Stimulated activated naive CD4-positive, alpha-beta T cell treated with Interleukin-2 at 50 U/mL for 16 hours (primary cell): ENCODE measurements at regions not wholly inside any gene's neighbourhood (a gene's known extent, or its start where the extent isn't known, plus 50 kb on each side); places are given as distances from the start of the nearest gene placed in this dataset.

ENCODE experiments used
- DNase-seq: peaks from one replicate; lab custom pipeline; 2025; lab: John Stamatoyannopoulos, UW

DNA sequence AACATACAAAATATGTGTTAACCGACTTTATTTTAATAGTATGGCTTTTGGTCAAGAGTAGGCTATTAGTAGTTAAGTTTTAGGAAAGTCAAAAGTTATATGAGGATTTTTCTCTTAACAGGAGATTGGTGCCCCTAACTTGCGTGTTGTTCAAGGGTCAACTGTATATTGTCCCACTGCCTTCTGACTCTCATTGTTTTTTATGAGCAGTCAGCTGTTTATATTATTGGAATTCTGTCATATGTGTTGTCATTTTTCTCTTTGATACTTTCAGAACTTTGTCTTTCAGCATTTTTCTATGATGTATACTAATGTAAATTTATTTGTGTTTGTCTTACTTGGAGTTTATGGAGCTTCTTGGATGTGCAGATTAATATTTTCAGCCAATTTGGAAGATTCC lies 142.1 kb upstream of the CMC1 start:
- no peak for DNase-seq

DNA sequence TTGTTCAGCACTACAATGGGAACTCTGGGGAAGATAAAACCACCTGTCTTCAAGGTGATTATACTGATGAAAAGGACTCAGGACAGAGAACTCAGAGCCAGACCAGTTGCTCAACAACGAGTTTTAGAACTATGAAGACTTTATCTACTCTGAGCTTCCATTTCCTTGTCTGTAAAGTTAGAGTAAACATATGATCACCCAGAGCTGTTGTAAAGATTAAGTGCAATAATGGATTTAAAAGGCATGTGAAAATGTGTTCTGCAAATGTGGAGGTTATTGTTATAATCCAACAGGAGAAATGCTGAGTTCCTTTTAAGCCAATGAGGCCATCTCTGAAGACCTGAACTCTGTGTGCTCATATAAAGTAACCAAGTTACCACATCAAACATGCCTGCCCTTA lies 139.7 kb upstream of the CMC1 start:
- DNase-seq = no peak

DNA sequence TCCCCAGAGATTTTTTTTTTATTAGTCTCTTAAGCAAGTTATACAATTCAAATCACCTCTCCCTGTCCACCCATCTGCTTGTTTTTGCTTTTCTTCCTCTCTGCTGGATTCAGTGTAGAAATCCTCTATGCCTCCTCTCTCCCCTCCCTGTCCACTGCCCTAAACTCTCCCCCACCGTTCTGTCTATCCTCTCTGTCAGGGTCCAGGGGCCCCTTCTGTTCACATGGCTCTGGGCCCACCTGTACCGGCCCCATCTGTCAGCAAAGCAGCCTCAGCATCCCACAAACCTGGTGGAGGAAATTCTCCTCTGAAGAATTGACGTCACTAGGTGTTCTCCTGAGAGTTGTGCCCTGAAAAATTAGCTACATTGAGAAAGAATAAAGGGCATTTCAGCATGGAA lies 137.6 kb upstream of the CMC1 start:
- DNase-seq = no peak

DNA sequence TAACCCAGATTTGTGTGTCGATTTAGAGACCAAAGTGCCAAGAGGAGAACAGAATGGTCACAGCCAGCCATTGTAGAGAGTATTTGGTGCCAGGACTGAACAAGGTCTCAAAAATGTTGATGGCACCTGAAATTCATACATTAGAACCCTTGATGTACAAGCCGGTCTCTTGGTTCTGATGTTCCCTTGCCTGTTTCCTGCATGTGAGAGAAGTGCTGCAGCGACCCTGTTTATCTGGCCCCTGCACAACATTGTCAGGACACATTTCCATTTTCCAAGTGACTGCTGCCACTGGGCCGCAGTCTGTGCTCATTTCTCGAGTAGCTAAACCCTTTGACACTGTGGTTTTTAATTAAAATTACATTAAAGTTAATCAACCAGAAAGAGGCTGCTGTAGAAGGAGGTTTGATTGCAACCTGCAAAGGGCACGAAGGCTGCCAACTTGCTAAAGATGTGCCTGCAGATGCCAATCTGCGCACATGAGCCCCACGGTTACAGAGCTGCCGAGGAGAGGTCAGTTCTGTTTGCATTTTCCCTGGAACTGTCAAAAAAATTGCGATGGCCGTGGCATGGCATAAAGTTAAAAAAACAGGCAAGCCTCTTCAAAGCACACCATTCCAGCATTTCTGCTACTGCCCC lies 136.4 kb upstream of the CMC1 start:
- no peak for DNase-seq

DNA sequence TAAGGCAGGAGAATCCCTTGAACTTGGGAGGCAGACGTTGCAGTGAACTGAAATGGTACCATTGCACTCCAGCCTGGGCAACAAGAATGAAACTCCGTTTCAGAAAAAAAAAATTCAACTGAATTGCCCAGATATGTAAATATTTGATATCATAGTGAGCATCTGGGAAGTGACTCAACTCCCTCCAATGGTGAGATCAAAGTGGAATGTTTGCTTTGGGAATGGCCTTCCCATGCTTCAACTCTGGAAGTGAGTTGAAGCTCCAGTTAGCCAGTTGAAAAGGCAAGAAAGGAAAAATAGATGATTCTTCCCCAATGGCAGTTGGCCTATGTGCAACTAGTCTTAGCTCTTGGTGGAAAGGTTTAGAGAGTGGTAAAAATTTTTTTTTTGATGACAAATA lies 131.6 kb upstream of the CMC1 start:
- no peak for DNase-seq

DNA sequence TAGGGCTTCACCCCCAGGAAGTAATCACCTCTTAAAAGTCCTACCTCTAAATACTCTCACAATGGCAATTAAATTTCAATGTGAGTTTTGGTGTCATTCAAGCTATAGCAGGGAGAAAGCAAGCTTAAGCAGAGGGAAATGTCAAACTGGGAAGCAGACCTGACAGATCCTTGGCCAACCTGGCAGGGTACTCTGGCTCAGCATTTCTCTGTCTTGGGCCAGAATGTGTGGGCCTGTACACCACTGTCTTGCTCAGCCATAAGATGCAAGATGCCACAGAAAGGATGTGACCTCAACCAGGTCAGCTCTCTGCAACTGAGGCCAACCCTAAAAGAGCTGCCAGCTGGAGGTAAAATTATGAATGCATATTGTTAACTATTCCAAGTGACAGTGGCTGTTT lies 130.6 kb upstream of the CMC1 start:
- DNase-seq = no peak

DNA sequence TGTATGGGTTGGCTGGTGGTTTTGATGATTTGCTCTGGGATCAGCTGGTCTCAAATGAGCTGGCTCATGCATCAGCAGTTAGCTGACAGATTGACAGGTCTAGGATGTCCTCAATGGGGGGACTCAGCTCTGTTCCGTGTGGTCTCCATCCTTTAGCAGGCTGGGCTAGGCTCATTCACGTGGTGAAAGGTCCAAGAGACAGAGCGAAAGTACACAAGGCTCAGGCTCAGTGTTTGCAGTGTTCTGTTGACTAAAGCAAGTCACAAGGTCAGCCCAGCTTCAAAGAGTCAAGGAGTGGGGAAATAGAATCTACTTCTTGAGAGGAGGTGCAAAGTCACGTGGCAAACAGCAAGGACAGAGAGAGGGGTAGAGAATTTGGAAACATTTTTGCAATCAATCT lies 126.5 kb upstream of the CMC1 start:
- no peak for DNase-seq

DNA sequence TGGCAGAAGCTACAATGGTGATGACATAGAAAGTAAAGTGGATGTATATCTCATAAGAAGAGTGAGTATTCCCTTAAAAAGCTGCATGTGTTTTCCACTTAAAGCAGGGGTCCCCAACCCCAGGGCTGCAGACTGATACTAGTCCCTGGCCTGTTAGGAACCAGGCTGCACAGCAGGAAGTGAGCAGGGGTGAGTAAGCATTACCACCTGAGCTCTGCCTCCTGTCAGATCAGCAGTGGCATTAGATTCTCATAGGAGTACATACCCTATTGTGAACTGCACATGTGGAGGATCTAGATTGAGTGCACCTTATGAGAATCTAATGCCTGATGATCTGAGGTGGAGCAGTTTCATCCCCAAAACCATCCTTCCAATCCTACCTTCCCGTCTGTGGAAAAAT lies 126.1 kb upstream of the CMC1 start:
- no peak for DNase-seq

DNA sequence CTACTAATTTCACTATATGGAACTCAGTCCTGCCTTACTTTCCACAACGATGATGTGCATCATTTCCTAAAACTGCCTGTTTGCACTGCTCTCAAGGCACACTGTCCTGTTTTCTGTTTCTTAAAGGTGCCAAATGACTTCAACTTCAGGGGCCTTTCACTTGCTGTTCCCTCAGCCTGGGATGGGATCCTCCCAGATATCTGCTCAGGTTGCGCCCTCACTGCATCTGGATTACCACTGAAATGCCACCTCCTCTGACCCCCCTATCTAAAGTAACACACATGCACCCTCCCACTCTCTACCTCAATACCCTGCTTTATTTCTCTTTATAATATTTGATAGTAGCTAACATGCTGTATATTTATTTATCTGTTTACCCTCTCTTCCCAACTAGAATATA lies 123.8 kb upstream of the CMC1 start:
- DNase-seq = no peak

DNA sequence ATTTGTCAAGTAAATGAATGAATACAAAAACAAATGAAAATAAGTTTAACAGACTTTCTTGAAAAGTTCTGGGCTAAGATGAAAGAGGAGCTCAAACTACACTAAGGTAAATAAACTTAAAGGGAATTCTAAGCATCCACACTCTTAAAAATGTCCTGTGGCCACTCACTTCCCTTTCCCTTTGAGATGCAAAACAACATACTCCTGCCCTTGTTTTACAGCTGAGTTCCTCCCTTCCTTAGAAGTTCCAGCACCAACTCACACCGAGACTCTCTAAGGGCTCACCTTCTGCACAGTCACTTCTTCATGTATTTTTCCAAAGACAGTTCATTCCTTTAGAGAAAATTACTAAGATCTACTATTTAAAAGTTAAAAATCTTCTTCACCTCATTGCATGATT lies 123.3 kb upstream of the CMC1 start:
- no peak for DNase-seq

DNA sequence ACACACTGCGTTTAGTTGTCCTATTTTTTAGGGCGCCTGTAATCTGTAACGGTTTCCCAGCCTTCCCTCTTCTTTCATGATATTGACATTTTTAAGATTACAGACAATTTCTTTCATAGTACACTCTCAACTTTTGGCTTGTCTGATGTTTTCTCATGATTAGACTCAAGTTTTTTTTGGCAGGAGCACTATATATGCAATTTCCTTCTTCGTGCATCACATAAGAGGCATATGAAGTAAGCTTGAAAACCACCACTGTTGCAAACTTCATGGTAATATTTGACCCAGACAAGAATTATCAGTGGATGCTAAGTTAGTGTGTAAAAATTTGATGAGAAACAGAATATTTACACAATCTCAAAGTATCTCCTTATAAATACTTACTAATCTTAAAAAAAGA lies 119.2 kb upstream of the CMC1 start:
- DNase-seq = no peak

DNA sequence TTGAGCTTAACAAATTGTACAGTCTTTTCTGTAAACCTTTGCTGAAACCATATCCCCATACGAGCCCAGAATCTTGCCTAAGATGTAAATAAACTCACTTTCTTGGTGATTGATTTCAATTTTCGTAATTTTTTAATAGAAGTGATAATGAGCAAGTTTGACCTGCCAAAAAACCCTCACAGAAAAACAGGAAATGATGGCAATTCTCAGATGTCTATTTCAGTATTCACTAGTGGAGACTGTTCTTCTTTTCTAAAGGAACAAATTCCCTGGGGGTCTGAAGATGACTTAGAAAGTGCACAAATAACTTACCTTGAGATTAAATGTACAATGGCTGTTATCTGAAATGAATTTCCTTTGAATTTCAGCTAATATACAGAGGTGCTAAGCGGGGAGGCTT lies 116.5 kb upstream of the CMC1 start:
- no peak for DNase-seq

DNA sequence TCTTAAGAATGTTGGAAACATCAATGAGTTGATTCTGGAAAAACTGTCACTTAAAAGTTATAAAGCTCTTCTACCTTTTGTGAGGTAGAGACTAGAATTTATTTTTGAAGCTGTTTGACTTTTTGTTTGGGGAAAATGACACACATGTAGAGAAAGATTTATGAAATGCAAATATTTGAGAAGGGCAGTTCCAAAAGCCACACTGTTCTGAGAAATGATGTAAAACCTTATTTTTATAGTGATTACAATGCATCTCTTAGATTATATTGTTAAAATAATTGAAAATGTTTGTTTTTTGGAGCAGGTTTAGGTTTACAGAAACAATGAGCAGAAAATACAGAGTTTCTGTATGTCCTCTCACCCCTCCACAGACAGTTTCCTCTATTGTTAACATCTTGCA lies 116.1 kb upstream of the CMC1 start:
- no peak for DNase-seq

DNA sequence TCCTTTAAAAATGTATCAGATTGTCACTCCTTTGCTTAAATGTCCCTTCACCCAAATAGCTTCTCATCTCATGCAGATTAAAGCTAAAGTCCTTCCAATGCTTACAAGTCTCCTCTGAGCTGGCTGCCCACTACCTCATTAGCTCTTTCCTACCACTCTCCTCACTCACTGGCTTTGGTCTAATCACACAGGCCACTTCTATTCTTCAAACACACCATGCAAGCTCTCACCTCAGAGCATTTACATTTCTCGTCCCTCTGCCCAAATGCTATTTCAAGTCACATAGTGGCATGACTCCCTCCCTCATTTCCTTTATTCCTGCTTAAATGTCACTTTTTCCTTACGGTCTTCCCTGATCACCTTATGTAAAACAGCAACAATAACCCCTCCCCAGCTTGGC lies 110.6 kb upstream of the CMC1 start:
- no peak for DNase-seq

DNA sequence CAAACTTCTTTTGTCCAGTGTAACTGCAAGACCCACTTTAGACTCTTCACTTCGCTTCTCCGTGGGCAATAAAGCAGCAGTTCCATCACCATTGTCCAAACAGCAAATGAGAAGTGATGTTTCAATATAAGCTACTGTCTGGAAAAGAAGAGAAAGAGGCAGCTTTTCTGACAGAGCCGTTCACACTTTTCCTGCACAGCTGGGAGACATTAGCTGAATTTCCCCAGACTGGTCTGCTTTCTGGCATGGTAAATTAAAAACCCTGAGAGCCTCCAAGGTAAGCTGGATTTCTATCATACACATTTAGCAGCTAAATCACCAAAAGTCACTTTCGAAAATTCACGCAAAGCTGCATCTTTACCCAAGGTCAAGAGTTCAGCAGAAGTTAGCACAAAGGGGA lies 108.5 kb upstream of the CMC1 start:
- no peak for DNase-seq

DNA sequence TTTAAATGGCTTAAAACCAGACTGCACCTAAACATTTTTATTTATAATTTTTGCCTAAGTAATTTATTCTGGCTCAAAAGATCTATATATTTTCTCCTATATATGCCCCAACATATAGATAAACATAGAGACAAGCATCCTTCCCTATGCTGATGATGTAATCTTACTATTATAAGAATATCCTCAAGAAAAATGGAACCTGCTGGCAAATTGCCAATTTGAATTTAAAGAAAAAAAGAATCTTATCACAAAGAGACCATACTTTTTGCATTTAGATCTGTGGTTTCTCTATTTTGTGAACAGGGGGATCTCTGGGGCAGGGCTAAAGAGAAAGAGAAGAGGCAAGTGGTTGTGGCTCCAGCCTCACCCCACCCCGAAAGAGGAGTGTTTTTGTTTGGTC lies 107.2 kb upstream of the CMC1 start:
- no peak for DNase-seq

DNA sequence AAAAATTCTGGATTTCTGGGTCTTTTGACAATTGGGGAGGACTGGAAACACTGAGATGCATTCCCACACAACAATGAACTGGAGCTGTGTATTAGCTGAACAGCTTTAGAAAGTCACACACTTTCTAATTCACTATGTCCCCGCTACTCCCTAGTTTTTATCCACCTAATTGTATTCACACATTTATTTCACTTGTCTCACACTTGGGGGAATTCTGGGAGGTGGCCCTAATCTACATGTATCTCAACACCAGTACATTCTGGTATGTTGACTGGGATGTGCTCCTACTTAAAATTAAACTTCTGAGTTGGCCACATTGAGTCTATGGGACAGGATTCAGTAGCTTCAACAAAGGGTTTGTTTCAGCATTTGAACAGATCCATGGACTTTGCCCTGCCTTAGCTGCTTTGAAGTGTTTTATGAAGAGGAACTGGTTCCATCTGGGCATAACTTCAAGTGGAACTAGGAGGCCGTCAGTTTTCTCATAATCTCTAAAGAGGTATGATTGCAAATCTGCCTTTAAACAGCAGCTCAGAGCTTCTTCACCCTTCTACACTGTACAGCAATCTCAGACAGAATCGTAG lies 106.5 kb upstream of the CMC1 start:
- DNase-seq = no peak

DNA sequence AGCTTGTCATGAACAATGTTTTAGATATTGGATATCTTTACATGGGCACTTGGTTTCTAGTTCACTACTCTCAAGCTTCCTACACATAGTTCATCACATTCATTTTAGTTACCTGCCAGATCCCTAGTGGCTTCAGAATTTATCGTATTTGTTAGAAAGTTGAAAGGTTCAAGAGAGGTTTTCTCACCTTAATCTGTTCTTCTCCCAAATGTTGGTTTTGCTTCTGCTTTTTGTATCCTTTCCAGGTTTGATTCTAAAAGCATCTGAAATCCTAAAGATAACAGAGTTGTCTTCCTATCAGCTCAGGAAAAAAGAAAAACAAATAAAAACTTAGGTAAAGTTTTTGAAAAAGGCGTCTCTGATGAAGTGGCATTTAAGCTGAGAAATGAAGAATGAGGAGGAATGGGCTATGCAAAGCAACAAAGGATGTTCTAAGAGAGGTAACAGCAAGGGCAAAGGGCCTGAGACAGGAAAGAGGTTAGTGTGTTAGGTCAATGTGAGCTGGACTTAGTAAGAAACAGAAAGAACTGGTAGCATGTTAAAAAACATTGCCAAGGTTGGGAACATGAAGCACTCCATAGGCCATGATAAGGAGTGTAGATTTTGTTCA lies 104.7 kb upstream of the CMC1 start:
- DNase-seq = no peak

DNA sequence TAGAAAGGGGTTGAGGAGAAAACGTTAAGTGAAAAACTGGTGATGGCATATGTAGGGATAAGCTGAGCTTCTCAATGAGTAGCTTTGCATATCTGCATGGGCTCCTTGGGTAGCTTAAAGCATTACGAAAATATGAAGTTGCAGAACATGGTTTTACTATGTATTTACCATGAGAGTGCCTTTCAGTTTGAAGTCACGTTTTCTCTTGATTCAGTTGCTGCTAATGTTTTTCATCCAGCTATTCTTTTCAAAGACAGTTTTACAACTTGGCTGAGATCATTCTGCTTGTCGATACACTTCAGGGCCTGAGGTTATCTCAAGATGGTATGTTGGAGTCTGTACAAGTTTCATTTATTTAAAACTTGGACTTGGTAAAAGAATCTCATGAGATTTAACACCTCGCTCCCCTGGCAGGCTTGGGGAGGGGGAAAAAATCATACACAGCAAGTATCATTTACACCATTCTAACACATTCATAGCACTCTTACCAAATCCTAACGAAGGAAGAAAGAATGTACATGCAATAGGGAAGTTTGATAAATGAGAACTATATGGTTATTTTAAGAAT lies 103.3 kb upstream of the CMC1 start:
- DNase-seq = no peak

DNA sequence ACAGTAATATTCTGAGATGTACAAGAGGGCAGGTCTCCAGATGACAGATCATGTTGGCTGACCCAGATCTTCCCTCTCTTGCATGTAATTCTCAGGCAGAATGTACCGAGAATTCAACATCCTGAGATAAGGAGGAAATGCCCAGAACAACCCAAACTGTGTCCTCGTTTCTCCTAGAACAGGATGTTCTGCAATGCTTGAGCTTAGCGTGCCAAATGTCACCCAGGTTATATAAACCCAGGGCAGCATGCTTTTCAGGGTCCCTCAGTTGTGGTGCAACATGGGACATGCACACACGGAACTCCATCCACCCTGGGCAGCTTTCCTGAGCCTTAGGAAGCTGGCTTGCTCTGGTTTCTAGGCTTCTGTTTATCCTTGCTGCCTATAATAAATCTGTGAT lies 102.1 kb upstream of the CMC1 start:
- no peak for DNase-seq

DNA sequence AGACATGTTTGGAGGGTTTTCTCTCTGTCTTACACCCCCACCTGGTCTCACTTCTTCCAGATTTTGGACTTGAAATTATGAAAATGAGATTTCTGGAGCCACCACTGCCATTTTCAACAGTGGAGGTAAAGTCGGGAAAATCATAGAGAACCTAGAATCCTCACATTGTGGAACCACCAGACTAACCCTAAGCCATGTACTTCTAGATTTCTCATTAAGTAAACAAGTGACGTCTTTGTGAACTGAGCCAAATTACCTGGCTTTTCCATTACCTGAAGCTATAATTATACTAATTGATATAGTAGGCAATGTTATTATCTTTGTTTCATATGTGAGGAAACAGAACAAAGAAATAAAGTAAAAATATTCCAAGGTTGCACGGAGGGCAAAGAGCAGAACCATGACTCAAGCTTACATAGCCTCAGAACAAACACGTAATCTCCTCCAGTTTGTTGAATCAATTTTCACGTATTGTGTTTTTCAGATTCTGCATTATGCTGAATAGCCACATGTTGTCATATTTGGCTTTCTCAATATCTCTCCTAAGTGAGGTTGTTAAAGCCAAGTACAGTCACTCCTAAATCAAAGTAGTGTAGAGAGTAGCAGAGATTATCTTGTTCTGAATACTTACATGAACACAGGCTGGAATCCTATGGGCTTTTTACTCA lies 101.3 kb upstream of the CMC1 start:
- DNase-seq = no peak

DNA sequence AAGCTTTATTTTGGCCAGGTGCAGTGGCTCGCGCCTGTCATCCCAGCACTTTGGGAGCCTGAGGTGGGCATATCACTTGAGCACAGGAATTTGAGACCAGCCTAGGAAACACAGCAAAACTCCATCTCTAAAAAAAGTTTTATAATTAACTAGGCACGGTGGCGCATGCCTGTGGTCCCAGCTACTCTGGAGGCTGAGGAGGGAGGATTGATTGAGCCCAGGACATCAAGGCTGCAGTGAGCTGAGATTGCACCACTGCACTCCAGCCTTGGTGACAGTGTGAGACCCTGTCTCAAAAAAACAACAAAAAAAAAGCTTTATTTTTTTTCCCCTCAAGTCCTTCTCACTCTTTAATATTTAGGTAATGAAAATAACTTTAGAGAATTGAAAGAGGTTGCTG lies 100.8 kb upstream of the CMC1 start:
- DNase-seq = no peak

DNA sequence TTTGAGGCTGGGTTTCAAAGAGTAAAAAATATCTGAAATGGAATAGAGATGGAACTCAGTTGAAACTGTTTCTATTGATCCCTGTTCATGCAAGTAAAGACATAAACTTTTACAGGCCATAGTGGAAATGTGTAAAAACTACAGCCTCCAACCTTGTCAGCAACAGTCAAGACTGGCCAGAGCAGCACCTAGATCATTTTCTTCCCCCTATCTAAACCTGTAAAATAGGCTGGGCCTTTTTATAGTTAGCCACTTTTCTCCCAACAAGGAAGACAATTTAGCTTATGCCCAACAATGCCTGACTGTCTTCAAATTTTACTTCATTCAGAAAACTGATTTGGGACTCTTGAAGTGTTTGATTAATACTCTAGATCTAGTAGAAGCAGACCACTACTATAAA lies 91.5 kb upstream of the CMC1 start:
- DNase-seq = no peak
